HAP-1 (cell line): ENCODE measurements at regions not wholly inside any gene's neighbourhood (a gene's known extent, or its start where the extent isn't known, plus 50 kb on each side); places are given as distances from the start of the nearest gene placed in this dataset.

Experiments
- DNase-seq, 2 experiments: peaks; one replicate each; pipeline ENCODE4 v3.0.0-alpha.2; 2016 to 2020; ENCODE audit warnings: low spot score in 2 of 2
- H3K27me3 ChIP-seq: fragments of 250-450 bp; sonication (Bioruptor Pico); 2 replicates; pipeline ENCODE4 v1.5.1; 2020; ENCODE audit warnings: low read depth, mild to moderate bottlenecking, moderate library complexity
- H3K36me3 ChIP-seq: fragments of 250-450 bp; sonication (Bioruptor Pico); replicated peaks from 2 replicates; pipeline ENCODE4 v1.5.1; 2020; ENCODE audit warnings: mild to moderate bottlenecking
- H3K4me1 ChIP-seq: fragments of 250-450 bp; sonication (Bioruptor Pico); 2 replicates; pipeline ENCODE4 v1.5.1; 2020; ENCODE audit warnings: mild to moderate bottlenecking
- H3K4me3 ChIP-seq: fragments of 250-450 bp; sonication (Bioruptor Pico); 2 replicates; pipeline ENCODE4 v1.5.1; 2020; ENCODE audit warnings: mild to moderate bottlenecking, moderate library complexity
- H3K9me3 ChIP-seq: fragments of 250-450 bp; sonication (Bioruptor Pico); 2 replicates; pipeline ENCODE4 v1.5.1; 2020; ENCODE audit warnings: mild to moderate bottlenecking, moderate library complexity
- in situ Hi-C: fragments of 300-500 bp; cut with MboI; formaldehyde crosslinking; loops from 3 replicates; pipeline ENCODE4 v1.14.3; 2020; ENCODE audit warnings: low sequenced_read_pairs, inconsistent platforms, mixed read lengths

GRCh38 chr6:18663011-18663410 lies 275.9 kb downstream of the RNF144B start:
- H3K27me3 ChIP-seq: no peaks in the 10 kb centered on the region
- in situ Hi-C loops: no loop called here

GRCh38 chr6:18664401-18664800 lies 277.3 kb downstream of the RNF144B start:
- in situ Hi-C loops: no loop called here
- no peaks in the 10 kb centered on the region for H3K27me3 ChIP-seq
- no peaks in the 10 kb centered on the region for H3K4me1 ChIP-seq
- H3K36me3 ChIP-seq: no peaks in the 10 kb centered on the region
- DNase-seq: no peak
- H3K4me3 ChIP-seq: no peak overlapping the region
- H3K9me3 ChIP-seq: no peaks in the 10 kb centered on the region

More at GRCh38 chr6:18663011-18663410, 275.9 kb downstream of the RNF144B start:
- H3K36me3 ChIP-seq: no peaks in the 10 kb centered on the region
- H3K4me1 ChIP-seq: no peaks in the 10 kb centered on the region
- H3K9me3 ChIP-seq: no peaks in the 10 kb centered on the region
- no peak for DNase-seq
- no peak overlapping the region for H3K4me3 ChIP-seq

- no peaks in the 10 kb centered on the region for H3K4me1 ChIP-seq
These were observed 280.5 kb downstream of the RNF144B start for GRCh38 chr6:18667612-18668011.

DNA sequence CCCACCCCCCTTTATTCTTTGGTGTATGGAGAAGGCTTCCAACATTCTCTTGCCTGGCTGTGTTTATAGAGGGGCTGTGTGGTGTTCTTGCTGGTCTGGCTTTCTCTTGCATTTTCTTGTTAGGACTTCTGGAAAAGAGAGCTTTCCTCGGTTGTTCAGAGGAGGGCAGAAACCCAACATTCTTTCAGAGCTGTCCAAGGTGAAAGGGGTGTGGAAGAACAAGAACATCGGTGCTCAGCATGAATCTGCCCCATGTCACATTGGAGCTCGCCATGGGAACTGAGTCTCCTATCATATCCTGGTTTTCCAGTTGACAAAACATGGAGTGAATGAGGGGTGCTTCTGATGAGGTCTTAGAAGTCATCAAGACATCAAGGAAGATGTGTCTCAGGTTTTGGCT lies 281.8 kb downstream of the RNF144B start:
- Histone ChIP-seq H3K27me3 (no peaks in the 10 kb centered on the region), H3K4me3 (no peak overlapping the region), H3K4me1 (no peaks in the 10 kb centered on the region), H3K36me3 (no peaks in the 10 kb centered on the region), H3K9me3 (no peaks in the 10 kb centered on the region)
- in situ Hi-C loops: no loop called here
- no peak for DNase-seq

More at GRCh38 chr6:18667612-18668011, 280.5 kb downstream of the RNF144B start:
- Histone ChIP-seq H3K36me3 (no peaks in the 10 kb centered on the region), H3K4me3 (no peak overlapping the region), H3K9me3 (no peaks in the 10 kb centered on the region), H3K27me3 (no peaks in the 10 kb centered on the region)
- DNase-seq: no peak
- in situ Hi-C loops: no loop called here

GRCh38 chr6:18672852-18673251 lies 285.7 kb downstream of the RNF144B start:
- Histone ChIP-seq H3K4me3 (no peak overlapping the region), H3K36me3 (no peaks in the 10 kb centered on the region), H3K27me3 (no peaks in the 10 kb centered on the region), H3K9me3 (no peaks in the 10 kb centered on the region), H3K4me1 (no peaks in the 10 kb centered on the region)
- in situ Hi-C loops: no loop called here
- DNase-seq: no peak

DNA sequence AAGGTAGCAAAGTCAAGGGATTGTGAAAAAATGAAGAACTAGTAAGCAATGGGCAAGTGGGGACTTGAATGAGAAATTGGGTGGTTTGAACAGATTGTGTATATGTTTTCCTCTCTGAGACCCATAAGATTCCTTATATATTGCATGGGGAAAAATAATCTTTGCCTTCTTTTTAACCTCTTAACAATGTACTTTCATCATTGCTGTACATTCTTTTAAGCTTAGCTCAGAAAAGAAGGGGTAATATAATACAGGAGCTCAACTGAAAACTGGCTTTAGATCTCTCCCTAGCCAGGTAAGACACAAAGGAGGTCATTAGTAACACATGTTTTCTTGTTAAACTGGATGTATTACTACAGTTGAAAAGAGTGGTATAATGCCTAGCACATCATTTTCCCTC lies 287.2 kb downstream of the RNF144B start:
- no peak for DNase-seq
- Histone ChIP-seq H3K9me3 (no peaks in the 10 kb centered on the region), H3K36me3 (no peaks in the 10 kb centered on the region), H3K27me3 (no peaks in the 10 kb centered on the region), H3K4me3 (no peak overlapping the region), H3K4me1 (no peaks in the 10 kb centered on the region)
- in situ Hi-C loops: no loop called here

- Histone ChIP-seq H3K4me1 (no peaks in the 10 kb centered on the region), H3K27me3 (0 out of 2 replicates have a peak, but pooled peaks cover 4% of the 10 kb centered on the region), H3K4me3 (no peak overlapping the region), H3K36me3 (no peaks in the 10 kb centered on the region), H3K9me3 (no peaks in the 10 kb centered on the region)
- no peak for DNase-seq
- in situ Hi-C loops: no loop called here
These were observed 288.7 kb downstream of the RNF144B start for GRCh38 chr6:18675881-18676280.

DNA sequence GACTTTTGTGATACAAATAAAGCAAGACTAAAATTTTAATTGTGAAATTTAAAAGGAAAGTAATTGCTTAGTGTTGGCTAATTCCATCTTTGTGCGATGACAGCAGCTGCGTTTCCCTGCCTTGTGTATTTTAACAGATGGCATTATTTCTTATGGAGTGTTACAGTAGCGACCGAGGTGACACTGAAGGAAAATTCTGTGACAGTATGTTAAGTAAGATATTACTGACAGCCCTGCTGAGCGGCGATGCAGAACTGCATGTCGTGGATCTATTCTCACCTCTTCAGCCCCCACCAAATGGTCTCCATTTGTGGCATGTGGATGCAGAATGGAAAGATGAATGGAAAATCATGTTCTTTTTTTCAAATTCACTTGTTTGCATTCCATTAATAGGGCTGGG lies 289.4 kb downstream of the RNF144B start:
- Histone ChIP-seq H3K4me3 (no peak overlapping the region), H3K27me3 (peaks cover 4% of the 10 kb centered on the region; the same call in 1 of the 2 replicates), H3K4me1 (no peaks in the 10 kb centered on the region), H3K9me3 (no peaks in the 10 kb centered on the region), H3K36me3 (no peaks in the 10 kb centered on the region)
- DNase-seq: no peak
- in situ Hi-C loops: no loop called here

- in situ Hi-C loops: no loop called here
These were observed 293.7 kb downstream of the RNF144B start for GRCh38 chr6:18680842-18681241.

DNA sequence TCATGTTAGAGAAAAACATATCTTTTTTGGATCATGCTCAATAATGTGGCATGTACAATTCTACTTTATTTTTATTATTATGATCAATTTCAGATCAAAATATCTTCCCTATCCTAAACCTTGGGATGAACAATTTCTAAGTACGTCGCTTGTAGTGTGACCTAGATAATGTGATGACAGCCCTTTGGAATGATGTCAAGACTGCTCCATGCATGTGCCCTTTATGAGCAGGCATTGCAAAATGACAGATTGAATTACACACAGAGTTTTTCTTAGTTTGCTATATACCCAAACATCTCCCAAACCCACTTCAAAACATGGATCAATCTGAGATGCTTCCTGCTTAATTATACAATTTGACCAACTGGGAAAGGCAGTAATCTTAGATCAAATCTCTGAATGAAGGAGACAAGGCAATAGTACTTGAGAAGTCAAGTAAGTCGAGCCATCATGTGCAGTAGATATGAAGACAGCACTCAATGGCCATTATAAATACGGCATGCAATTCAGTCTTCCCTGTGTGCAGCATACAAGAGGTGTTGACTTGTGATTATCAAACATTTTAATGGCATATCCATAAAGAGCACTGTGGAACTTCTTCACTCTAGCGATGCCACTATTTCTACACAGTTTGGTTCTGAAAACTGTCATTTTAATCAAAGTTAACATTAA lies 294.8 kb downstream of the RNF144B start:
- DNase-seq: no peak
- Histone ChIP-seq H3K4me3 (no peak overlapping the region), H3K4me1 (no peaks in the 10 kb centered on the region), H3K9me3 (no peaks in the 10 kb centered on the region), H3K36me3 (no peaks in the 10 kb centered on the region), H3K27me3 (peaks cover 4% of the 10 kb centered on the region; the same call in 1 of the 2 replicates)
- in situ Hi-C loops: no loop called here

More at GRCh38 chr6:18680842-18681241, 293.7 kb downstream of the RNF144B start:
- Histone ChIP-seq H3K27me3 (peaks cover 4% of the 10 kb centered on the region; the same call in 1 of the 2 replicates), H3K36me3 (no peaks in the 10 kb centered on the region), H3K4me1 (no peaks in the 10 kb centered on the region), H3K4me3 (no peak overlapping the region), H3K9me3 (no peaks in the 10 kb centered on the region)
- peak in 1 of 2 experiments; percentile 8 for DNase-seq

- Histone ChIP-seq H3K27me3 (peaks cover 4% of the 10 kb centered on the region; the same call in 1 of the 2 replicates), H3K4me3 (no peak overlapping the region), H3K4me1 (no peaks in the 10 kb centered on the region), H3K36me3 (no peaks in the 10 kb centered on the region), H3K9me3 (no peaks in the 10 kb centered on the region)
- DNase-seq: no peak
- in situ Hi-C loops: no loop called here
These were observed 297.2 kb downstream of the RNF144B start for GRCh38 chr6:18684343-18684742.

- in situ Hi-C loops: no loop called here
These were observed 306.0 kb downstream of the RNF144B start for GRCh38 chr6:18692929-18693685.

DNA sequence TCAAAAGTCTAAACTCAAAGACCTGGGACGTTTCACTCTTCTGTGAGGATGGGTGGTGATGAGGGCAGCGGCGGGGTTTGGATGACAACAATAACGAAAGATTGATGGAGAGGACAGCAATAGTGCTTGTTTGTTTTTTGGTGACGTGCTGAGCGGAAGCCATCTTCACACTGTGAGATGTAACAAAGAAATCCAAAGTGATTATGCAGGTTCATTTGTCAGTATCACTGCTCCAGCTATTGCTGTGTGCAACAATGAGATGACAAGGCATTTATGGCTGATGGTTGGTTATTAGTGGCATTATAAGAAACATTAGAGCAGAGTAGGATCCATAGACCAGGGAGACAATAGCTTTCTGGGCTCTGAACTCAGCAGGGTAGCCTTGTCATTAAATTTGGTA lies 306.7 kb downstream of the RNF144B start:
- no peaks in the 10 kb centered on the region for H3K9me3 ChIP-seq
- no peaks in the 10 kb centered on the region; the same call in 1 of the 2 replicates for H3K27me3 ChIP-seq
- H3K36me3 ChIP-seq: no peaks in the 10 kb centered on the region
- DNase-seq: no peak
- no peak overlapping the region for H3K4me3 ChIP-seq
- no peaks in the 10 kb centered on the region for H3K4me1 ChIP-seq
- in situ Hi-C loops: no loop called here

More at GRCh38 chr6:18692929-18693685, 306.0 kb downstream of the RNF144B start:
- no peak for DNase-seq
- H3K27me3 ChIP-seq: no peaks in the 10 kb centered on the region; the same call in 1 of the 2 replicates
- no peak overlapping the region for H3K4me3 ChIP-seq
- no peaks in the 10 kb centered on the region for H3K36me3 ChIP-seq
- no peaks in the 10 kb centered on the region for H3K4me1 ChIP-seq
- no peaks in the 10 kb centered on the region for H3K9me3 ChIP-seq

DNA sequence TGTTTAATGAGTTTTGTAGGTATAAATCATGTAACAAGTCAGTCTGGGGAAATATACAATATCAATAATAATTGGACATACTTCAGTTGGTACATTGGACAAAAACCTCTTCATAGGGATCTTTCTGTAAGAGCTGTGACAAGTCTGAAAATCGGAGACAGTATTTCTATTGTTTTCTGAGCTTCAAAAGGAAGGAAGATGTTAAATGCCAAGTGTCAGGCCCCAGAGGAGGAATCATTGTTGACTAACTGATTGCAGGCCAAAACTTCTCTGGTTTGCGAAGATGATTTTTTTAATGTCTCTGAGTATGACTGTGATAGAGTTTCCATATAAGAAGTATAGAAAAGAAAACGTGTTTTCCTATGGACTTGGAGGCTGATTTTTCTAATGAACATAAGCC lies 316.4 kb downstream of the RNF144B start:
- DNase-seq: no peak
- no peak overlapping the region for H3K4me3 ChIP-seq
- H3K27me3 ChIP-seq: no peaks in the 10 kb centered on the region; the same call in 1 of the 2 replicates
- in situ Hi-C loops: no loop called here
- H3K36me3 ChIP-seq: no peaks in the 10 kb centered on the region
- H3K4me1 ChIP-seq: no peaks in the 10 kb centered on the region
- H3K9me3 ChIP-seq: no peaks in the 10 kb centered on the region
